ENCODE measurements at regions not wholly inside any gene's neighbourhood (a gene's known extent, or its start where the extent isn't known, plus 50 kb on each side); places are given as distances from the start of the nearest gene placed in this dataset.

DNA sequence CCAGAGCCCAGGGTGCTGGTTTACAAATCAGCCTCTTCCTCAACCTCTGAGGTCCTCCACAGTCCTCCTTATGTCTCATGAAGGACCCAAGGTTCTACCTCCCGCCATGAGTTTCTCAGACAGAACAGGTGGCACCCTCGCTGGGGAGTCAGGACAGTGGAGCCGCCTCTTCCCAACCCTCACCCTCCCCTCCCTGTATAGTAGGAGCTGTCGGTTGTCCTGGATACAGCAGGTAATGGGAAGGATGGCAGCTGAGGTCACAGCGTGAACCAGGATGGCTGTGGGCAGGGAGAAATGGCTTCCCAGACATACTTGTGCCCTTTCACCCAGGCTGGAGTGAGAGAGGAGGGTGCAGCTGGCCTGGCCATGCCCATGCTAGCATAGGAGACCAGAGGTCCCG, 134.6 kb downstream of the CHST1 start:
- no peak overlapping the region for H3K4ac ChIP-seq (ENCODE audit: low read depth in 1 of 2, low read length in 2 of 2)
- WGBS: 92% methylated on average over 4 of the region's 6 CpGs
- no peak for DNase-seq
- H2AK5ac ChIP-seq (ENCODE audit: low read length, severe bottlenecking): no peak overlapping the region
- H3K4me1 ChIP-seq (ENCODE audit: control insufficient read depth, insufficient read depth, low read depth, low read length): no peaks in the 10 kb centered on the region
- no peak overlapping the region for H3K27ac ChIP-seq (ENCODE audit: low read length, poor library complexity, severe bottlenecking)
- H3K27me3 ChIP-seq (ENCODE audit: control insufficient read depth in 1 of 2, insufficient read depth in 1 of 2, low read length in 2 of 2): peaks cover 21 to 61% of the 10 kb centered on the region in 2 experiments
- H3K14ac ChIP-seq (ENCODE audit: low read length in 2 of 2): no peak overlapping the region
- no peak overlapping the region for H3K4me2 ChIP-seq (ENCODE audit: low read length, poor library complexity, severe bottlenecking)
- no peak overlapping the region for H2BK12ac ChIP-seq (ENCODE audit: low read length in 2 of 2)
- no peaks in the 10 kb centered on the region for H3K79me1 ChIP-seq (replicated peaks; ENCODE audit: low read length, poor library complexity, severe bottlenecking)
- H2BK5ac ChIP-seq (ENCODE audit: low read depth, low read length, poor library complexity, severe bottlenecking): no peak overlapping the region
- H3K36me3 ChIP-seq (ENCODE audit: control insufficient read depth in 1 of 2, insufficient read depth in 2 of 2, low read depth in 1 of 2, low read length in 2 of 2): no peaks in the 10 kb centered on the region
- H3K4me3 ChIP-seq (ENCODE audit: insufficient read depth in 1 of 2, low read depth in 1 of 2, low read length in 2 of 2): no peak overlapping the region
- H3K9me3 ChIP-seq (ENCODE audit: control insufficient read depth, low read length): no peaks in the 10 kb centered on the region
- H3K9ac ChIP-seq (ENCODE audit: low read length): no peak overlapping the region
- H4K91ac ChIP-seq (ENCODE audit: low read length): no peak overlapping the region
- no peak overlapping the region for H2BK15ac ChIP-seq (ENCODE audit: low read depth, poor library complexity, severe bottlenecking)
- H4K8ac ChIP-seq (ENCODE audit: low read length): no peak overlapping the region
- H3K18ac ChIP-seq (ENCODE audit: low read depth in 1 of 2, low read length in 2 of 2): no peak overlapping the region
- no peak overlapping the region for H3K23ac ChIP-seq (ENCODE audit: low read length in 2 of 2)
- no peak overlapping the region for H2BK120ac ChIP-seq (ENCODE audit: low read depth, low read length)
- no peak overlapping the region for H2AFZ ChIP-seq (ENCODE audit: low read depth, low read length)

DNA sequence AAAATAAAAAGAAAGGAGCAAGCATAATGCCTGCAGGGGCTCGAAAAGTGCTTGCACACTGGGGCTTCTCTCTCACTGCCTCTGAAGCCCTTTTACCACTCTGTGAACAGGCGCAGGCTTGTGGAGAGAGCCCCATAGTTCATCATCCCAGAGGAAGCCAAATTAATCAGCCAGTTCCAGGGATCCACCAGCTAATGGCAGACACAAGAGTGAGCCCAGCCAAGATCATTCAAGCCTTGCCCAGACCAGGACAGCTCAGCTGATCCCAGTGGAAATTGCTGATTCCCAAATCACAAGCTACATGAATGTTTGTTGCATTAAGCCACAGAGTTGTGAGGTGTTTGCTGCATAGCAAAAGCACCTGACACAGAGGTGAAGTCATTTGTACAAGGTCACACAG, 135.3 kb downstream of the CHST1 start:
- Histone ChIP-seq H4K8ac (ENCODE audit: low read length) (no peak overlapping the region), H3K23ac (ENCODE audit: low read length in 2 of 2) (no peak overlapping the region), H2BK5ac (ENCODE audit: low read depth, low read length, poor library complexity, severe bottlenecking) (no peak overlapping the region), H3K18ac (ENCODE audit: low read depth in 1 of 2, low read length in 2 of 2) (no peak overlapping the region), H3K79me1 (replicated peaks; ENCODE audit: low read length, poor library complexity, severe bottlenecking) (no peaks in the 10 kb centered on the region), H2AFZ (ENCODE audit: low read depth, low read length) (no peak overlapping the region), H3K4me2 (ENCODE audit: low read length, poor library complexity, severe bottlenecking) (no peak overlapping the region), H4K91ac (ENCODE audit: low read length) (no peak overlapping the region), H3K4me1 (ENCODE audit: control insufficient read depth, insufficient read depth, low read depth, low read length) (no peaks in the 10 kb centered on the region), H3K27ac (ENCODE audit: low read length, poor library complexity, severe bottlenecking) (no peak overlapping the region), H3K4me3 (ENCODE audit: insufficient read depth in 1 of 2, low read depth in 1 of 2, low read length in 2 of 2) (no peak overlapping the region), H3K9ac (ENCODE audit: low read length) (no peak overlapping the region), H2BK12ac (ENCODE audit: low read length in 2 of 2) (no peak overlapping the region), H3K27me3 (ENCODE audit: control insufficient read depth in 1 of 2, insufficient read depth in 1 of 2, low read length in 2 of 2) (peaks cover 23 to 62% of the 10 kb centered on the region in 2 experiments), H3K14ac (ENCODE audit: low read length in 2 of 2) (no peak overlapping the region), H2BK120ac (ENCODE audit: low read depth, low read length) (no peak overlapping the region), H2BK15ac (ENCODE audit: low read depth, poor library complexity, severe bottlenecking) (no peak overlapping the region), H3K36me3 (ENCODE audit: control insufficient read depth in 1 of 2, insufficient read depth in 2 of 2, low read depth in 1 of 2, low read length in 2 of 2) (no peaks in the 10 kb centered on the region), H3K4ac (ENCODE audit: low read depth in 1 of 2, low read length in 2 of 2) (no peak overlapping the region), H3K9me3 (ENCODE audit: control insufficient read depth, low read length) (no peaks in the 10 kb centered on the region), H2AK5ac (ENCODE audit: low read length, severe bottlenecking) (no peak overlapping the region)
- 63% methylated on average over 2 of the region's 2 CpGs for WGBS
- DNase-seq: no peak

DNA sequence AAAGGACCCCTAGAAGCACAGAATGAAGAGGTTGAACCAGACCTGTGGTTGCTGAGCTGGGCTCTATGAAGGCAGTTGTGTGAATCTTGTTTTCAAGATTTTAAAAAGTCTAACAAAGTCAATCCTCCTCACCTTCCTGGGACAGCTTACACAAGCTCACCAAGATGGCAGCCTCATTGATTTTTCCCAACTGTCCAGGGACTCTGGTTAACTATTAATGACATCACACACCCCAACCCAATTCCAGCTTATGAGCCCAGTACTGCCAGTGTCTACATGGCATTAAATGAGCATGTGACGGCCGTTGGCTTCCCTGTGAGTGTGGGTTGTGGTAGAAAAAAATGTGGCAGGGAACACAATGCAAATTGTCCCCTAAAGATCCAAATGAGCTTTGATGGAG, 137.0 kb downstream of the CHST1 start:
- Histone ChIP-seq H3K4me2 (ENCODE audit: low read length, poor library complexity, severe bottlenecking) (no peak overlapping the region), H3K14ac (ENCODE audit: low read length in 2 of 2) (no peak overlapping the region), H3K79me1 (replicated peaks; ENCODE audit: low read length, poor library complexity, severe bottlenecking) (no peaks in the 10 kb centered on the region), H2AFZ (ENCODE audit: low read depth, low read length) (no peak overlapping the region), H3K23ac (ENCODE audit: low read length in 2 of 2) (no peak overlapping the region), H3K4me3 (ENCODE audit: insufficient read depth in 1 of 2, low read depth in 1 of 2, low read length in 2 of 2) (no peak overlapping the region), H3K4me1 (ENCODE audit: control insufficient read depth, insufficient read depth, low read depth, low read length) (no peaks in the 10 kb centered on the region), H4K91ac (ENCODE audit: low read length) (no peak overlapping the region), H2AK5ac (ENCODE audit: low read length, severe bottlenecking) (no peak overlapping the region), H3K4ac (ENCODE audit: low read depth in 1 of 2, low read length in 2 of 2) (no peak overlapping the region), H3K18ac (ENCODE audit: low read depth in 1 of 2, low read length in 2 of 2) (no peak overlapping the region), H3K27me3 (ENCODE audit: control insufficient read depth in 1 of 2, insufficient read depth in 1 of 2, low read length in 2 of 2) (peaks cover 25 to 75% of the 10 kb centered on the region in 2 experiments), H2BK5ac (ENCODE audit: low read depth, low read length, poor library complexity, severe bottlenecking) (no peak overlapping the region), H3K9ac (ENCODE audit: low read length) (no peak overlapping the region), H2BK120ac (ENCODE audit: low read depth, low read length) (no peak overlapping the region), H2BK15ac (ENCODE audit: low read depth, poor library complexity, severe bottlenecking) (no peak overlapping the region), H3K27ac (ENCODE audit: low read length, poor library complexity, severe bottlenecking) (no peak overlapping the region), H3K9me3 (ENCODE audit: control insufficient read depth, low read length) (no peaks in the 10 kb centered on the region), H2BK12ac (ENCODE audit: low read length in 2 of 2) (no peak overlapping the region), H4K8ac (ENCODE audit: low read length) (no peak overlapping the region), H3K36me3 (ENCODE audit: control insufficient read depth in 1 of 2, insufficient read depth in 2 of 2, low read depth in 1 of 2, low read length in 2 of 2) (no peaks in the 10 kb centered on the region)
- DNase-seq: no peak
- 75% methylated on average over 2 of the region's 2 CpGs for WGBS

DNA sequence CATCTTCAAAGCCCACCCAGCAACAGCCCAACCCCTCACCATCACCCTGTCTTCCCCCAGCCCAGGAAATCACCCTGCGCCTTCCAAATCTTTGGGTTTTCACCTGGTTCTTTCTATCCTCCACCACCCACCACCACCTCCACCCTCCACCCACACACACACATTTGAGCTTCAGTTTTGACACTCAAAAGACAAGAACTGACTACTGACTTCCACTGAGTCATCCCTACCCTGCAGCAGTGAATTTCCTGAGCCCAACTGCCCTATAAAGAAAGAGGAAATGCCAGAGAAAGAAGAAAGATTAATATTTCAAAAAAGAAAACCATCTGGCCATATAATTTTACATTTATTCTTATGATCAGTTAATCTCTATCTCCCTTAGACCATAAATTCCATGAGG, 137.5 kb downstream of the CHST1 start:
- Histone ChIP-seq H2BK5ac (ENCODE audit: low read depth, low read length, poor library complexity, severe bottlenecking) (no peak overlapping the region), H3K23ac (ENCODE audit: low read length in 2 of 2) (no peak overlapping the region), H3K4me1 (ENCODE audit: control insufficient read depth, insufficient read depth, low read depth, low read length) (no peaks in the 10 kb centered on the region), H3K18ac (ENCODE audit: low read depth in 1 of 2, low read length in 2 of 2) (no peak overlapping the region), H3K4me2 (ENCODE audit: low read length, poor library complexity, severe bottlenecking) (no peak overlapping the region), H3K4ac (ENCODE audit: low read depth in 1 of 2, low read length in 2 of 2) (no peak overlapping the region), H2BK12ac (ENCODE audit: low read length in 2 of 2) (no peak overlapping the region), H2BK15ac (ENCODE audit: low read depth, poor library complexity, severe bottlenecking) (no peak overlapping the region), H4K8ac (ENCODE audit: low read length) (no peak overlapping the region), H3K9me3 (ENCODE audit: control insufficient read depth, low read length) (peaks cover under 1% of the 10 kb centered on the region), H2AK5ac (ENCODE audit: low read length, severe bottlenecking) (no peak overlapping the region), H3K79me1 (replicated peaks; ENCODE audit: low read length, poor library complexity, severe bottlenecking) (no peaks in the 10 kb centered on the region), H3K27me3 (ENCODE audit: control insufficient read depth in 1 of 2, insufficient read depth in 1 of 2, low read length in 2 of 2) (peaks cover 25 to 76% of the 10 kb centered on the region in 2 experiments), H3K4me3 (ENCODE audit: insufficient read depth in 1 of 2, low read depth in 1 of 2, low read length in 2 of 2) (no peak overlapping the region), H3K14ac (ENCODE audit: low read length in 2 of 2) (no peak overlapping the region), H2AFZ (ENCODE audit: low read depth, low read length) (no peak overlapping the region), H3K9ac (ENCODE audit: low read length) (no peak overlapping the region), H2BK120ac (ENCODE audit: low read depth, low read length) (no peak overlapping the region), H3K27ac (ENCODE audit: low read length, poor library complexity, severe bottlenecking) (no peak overlapping the region), H4K91ac (ENCODE audit: low read length) (no peak overlapping the region), H3K36me3 (ENCODE audit: control insufficient read depth in 1 of 2, insufficient read depth in 2 of 2, low read depth in 1 of 2, low read length in 2 of 2) (no peaks in the 10 kb centered on the region)
- 79% methylated on average over 1 of the region's 1 CpG for WGBS
- DNase-seq: no peak
